ENCODE measurements at regions not wholly inside any gene's neighbourhood (a gene's known extent, or its start where the extent isn't known, plus 50 kb on each side); places are given as distances from the start of the nearest gene placed in this dataset.

- TF ChIP-seq, protein P1, sequence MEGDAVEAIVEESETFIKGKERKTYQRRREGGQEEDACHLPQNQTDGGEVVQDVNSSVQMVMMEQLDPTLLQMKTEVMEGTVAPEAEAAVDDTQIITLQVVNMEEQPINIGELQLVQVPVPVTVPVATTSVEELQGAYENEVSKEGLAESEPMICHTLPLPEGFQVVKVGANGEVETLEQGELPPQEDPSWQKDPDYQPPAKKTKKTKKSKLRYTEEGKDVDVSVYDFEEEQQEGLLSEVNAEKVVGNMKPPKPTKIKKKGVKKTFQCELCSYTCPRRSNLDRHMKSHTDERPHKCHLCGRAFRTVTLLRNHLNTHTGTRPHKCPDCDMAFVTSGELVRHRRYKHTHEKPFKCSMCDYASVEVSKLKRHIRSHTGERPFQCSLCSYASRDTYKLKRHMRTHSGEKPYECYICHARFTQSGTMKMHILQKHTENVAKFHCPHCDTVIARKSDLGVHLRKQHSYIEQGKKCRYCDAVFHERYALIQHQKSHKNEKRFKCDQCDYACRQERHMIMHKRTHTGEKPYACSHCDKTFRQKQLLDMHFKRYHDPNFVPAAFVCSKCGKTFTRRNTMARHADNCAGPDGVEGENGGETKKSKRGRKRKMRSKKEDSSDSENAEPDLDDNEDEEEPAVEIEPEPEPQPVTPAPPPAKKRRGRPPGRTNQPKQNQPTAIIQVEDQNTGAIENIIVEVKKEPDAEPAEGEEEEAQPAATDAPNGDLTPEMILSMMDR (IDR thresholded peaks at IDR 0.05; ENCODE audit: poor library complexity, severe bottlenecking): no peak
- TF ChIP-seq POLR2AphosphoS5 (IDR thresholded peaks at IDR 0.05) (no peak), EZH2 (IDR thresholded peaks at IDR 0.05; ENCODE audit: borderline replicate concordance, insufficient read depth, low read length, poor library complexity, severe bottlenecking) (no peak), SMC3 (conservative IDR thresholded peaks at IDR 0.05; ENCODE audit: poor library complexity) (no peak), EP300 (conservative IDR thresholded peaks at IDR 0.05; ENCODE audit: poor library complexity, severe bottlenecking) (no peak), RAD21 (conservative IDR thresholded peaks at IDR 0.05) (no peak), MXI1 (conservative IDR thresholded peaks at IDR 0.05; ENCODE audit: poor library complexity, severe bottlenecking) (no peak), TAF1 (IDR thresholded peaks at IDR 0.05; ENCODE audit: low read depth) (no peak)
- TF ChIP-seq, protein P2, sequence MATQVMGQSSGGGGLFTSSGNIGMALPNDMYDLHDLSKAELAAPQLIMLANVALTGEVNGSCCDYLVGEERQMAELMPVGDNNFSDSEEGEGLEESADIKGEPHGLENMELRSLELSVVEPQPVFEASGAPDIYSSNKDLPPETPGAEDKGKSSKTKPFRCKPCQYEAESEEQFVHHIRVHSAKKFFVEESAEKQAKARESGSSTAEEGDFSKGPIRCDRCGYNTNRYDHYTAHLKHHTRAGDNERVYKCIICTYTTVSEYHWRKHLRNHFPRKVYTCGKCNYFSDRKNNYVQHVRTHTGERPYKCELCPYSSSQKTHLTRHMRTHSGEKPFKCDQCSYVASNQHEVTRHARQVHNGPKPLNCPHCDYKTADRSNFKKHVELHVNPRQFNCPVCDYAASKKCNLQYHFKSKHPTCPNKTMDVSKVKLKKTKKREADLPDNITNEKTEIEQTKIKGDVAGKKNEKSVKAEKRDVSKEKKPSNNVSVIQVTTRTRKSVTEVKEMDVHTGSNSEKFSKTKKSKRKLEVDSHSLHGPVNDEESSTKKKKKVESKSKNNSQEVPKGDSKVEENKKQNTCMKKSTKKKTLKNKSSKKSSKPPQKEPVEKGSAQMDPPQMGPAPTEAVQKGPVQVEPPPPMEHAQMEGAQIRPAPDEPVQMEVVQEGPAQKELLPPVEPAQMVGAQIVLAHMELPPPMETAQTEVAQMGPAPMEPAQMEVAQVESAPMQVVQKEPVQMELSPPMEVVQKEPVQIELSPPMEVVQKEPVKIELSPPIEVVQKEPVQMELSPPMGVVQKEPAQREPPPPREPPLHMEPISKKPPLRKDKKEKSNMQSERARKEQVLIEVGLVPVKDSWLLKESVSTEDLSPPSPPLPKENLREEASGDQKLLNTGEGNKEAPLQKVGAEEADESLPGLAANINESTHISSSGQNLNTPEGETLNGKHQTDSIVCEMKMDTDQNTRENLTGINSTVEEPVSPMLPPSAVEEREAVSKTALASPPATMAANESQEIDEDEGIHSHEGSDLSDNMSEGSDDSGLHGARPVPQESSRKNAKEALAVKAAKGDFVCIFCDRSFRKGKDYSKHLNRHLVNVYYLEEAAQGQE (IDR thresholded peaks at IDR 0.05; ENCODE audit: borderline replicate concordance): no peak
These were observed 296.3 kb upstream of the KLF3 start for GRCh38 chr4:38367642-38368174.
